Breast epithelium (tissue), 3 donors: ENCODE measurements at regions not wholly inside any gene's neighbourhood (a gene's known extent, or its start where the extent isn't known, plus 50 kb on each side); places are given as distances from the start of the nearest gene placed in this dataset.

Source experiments
- CTCF ChIP-seq, 3 donors: fragments of 450-650 bp; IDR thresholded peaks; one replicate each; pipeline ENCODE4 v1.5.1; 2016 to 2017; ENCODE audit warnings: antibody characterized with exemption in 3 of 3, mild to moderate bottlenecking in 3 of 3, moderate library complexity in 3 of 3
- POLR2A ChIP-seq: fragments of 450-650 bp; IDR thresholded peaks from one replicate; pipeline ENCODE4 v1.6.1; 2016; ENCODE audit warnings: antibody characterized with exemption, mild to moderate bottlenecking, moderate library complexity

GRCh38 chrX:20720954-20721626 is 454.4 kb upstream of the RPS6KA3 start:
- TF ChIP-seq CTCF (IDR thresholded peaks at IDR 0.05) = no peak
- no peak for TF ChIP-seq POLR2A
